Neutrophil (primary cell): ENCODE measurements at regions not wholly inside any gene's neighbourhood (a gene's known extent, or its start where the extent isn't known, plus 50 kb on each side); places are given as distances from the start of the nearest gene placed in this dataset.

ENCODE experiments used
- H3K27ac ChIP-seq: fragments of 200-600 bp; sonication (generic); 2 replicates; pipeline ENCODE4 v1.5.1; 2016; ENCODE audit warnings: mild to moderate bottlenecking, moderate library complexity
- H3K27me3 ChIP-seq: fragments of 200-600 bp; sonication (generic); 2 replicates; pipeline ENCODE4 v1.6.0; 2016; ENCODE audit warnings: mild to moderate bottlenecking
- H3K36me3 ChIP-seq: fragments of 200-600 bp; sonication (generic); 2 replicates; pipeline ENCODE4 v1.5.1; 2017
- H3K4me1 ChIP-seq, 2 experiments: fragments of 200-600 bp in 1 of 2; sonication (generic) in 1 of 2; 1 replicate in 1 of 2; 2 replicates in 1 of 2; pipeline versions ENCODE4 v1.5.1 to v1.6.1; 2013 to 2016; ENCODE audit warnings: low read depth in 1 of 2, low read length in 1 of 2, mild to moderate bottlenecking in 1 of 2, moderate library complexity in 1 of 2; ENCODE audit not compliant: control insufficient read depth in 1 of 2, insufficient read depth in 1 of 2
- H3K4me3 ChIP-seq, 2 experiments: fragments of 200-600 bp in 1 of 2; sonication (generic) in 1 of 2; 1 replicate in 1 of 2; 2 replicates in 1 of 2; pipeline ENCODE4 v1.5.1; 2013 to 2016; ENCODE audit warnings: low read depth in 1 of 2, low read length in 1 of 2, mild to moderate bottlenecking in 1 of 2, moderate library complexity in 1 of 2
- H3K9me3 ChIP-seq: fragments of 200-600 bp; sonication (generic); 2 replicates; pipeline ENCODE4 v1.5.1; 2016
- CTCF ChIP-seq: fragments of 200-600 bp; sonication (generic); IDR thresholded peaks from 2 replicates; pipeline ENCODE4 v1.5.1; 2016; ENCODE audit warnings: antibody characterized with exemption

DNA sequence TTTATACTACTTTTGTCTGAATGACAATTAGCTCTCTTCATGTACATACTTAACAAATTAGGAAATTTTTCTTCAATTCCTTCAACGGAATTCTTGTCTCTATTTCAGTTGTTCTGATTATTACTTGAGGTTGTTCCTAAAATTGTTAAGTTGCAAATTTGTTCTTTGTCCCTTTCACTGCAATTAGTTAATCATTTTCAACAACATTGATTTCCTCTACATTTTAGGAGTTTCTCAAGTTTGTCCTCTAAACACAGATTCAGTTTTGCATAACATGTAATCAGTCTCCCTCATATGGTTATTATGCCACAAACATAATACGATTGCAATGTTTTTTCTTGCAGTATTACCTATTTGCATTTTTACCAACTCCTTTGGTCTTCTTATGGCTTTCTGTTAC is 283.5 kb downstream of the SV2B start:
- Histone ChIP-seq H3K27me3 (no peaks in the 10 kb centered on the region), H3K4me3 (no peak overlapping the region), H3K27ac (no peak overlapping the region), H3K9me3 (no peaks in the 10 kb centered on the region), H3K4me1 (peaks cover 13 to 15% of the 10 kb centered on the region in 2 experiments), H3K36me3 (no peaks in the 10 kb centered on the region)
- no peak for TF ChIP-seq CTCF

DNA sequence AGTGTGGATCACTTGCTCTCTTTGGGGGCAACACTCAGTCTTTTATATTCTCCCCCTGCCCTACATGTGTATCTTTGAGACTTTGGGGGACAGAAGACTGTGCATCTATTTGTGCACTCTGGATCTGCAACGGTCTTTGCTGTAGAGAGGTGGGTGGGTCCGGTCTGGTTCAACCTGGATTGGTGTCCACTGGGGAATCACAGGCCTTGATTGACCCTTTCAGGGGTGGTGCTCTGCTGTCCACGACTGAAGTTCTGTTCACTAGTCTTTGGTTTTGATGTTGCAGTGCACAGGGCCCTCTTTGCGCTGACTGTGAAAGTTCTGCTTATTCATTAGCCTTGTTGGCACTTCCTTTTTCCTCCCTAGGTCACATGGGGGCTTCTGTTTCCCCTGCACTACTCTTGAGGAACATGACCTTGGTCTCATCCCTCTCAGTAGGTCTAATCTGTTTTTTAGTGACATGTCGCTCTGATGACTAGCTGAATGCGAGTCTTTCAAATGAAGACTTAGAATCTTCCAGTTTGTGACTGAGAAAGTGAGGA is 284.2 kb downstream of the SV2B start:
- H3K36me3 ChIP-seq = no peaks in the 10 kb centered on the region
- H3K27ac ChIP-seq = peak overlapping the region; percentile 63
- peaks cover 13 to 15% of the 10 kb centered on the region in 2 experiments for H3K4me1 ChIP-seq
- H3K9me3 ChIP-seq = no peaks in the 10 kb centered on the region
- H3K27me3 ChIP-seq = no peaks in the 10 kb centered on the region
- H3K4me3 ChIP-seq = peak overlapping the region in 1 of 2 experiments; percentile 2
- no peak for TF ChIP-seq CTCF

- H3K36me3 ChIP-seq = no peaks in the 10 kb centered on the region
- H3K9me3 ChIP-seq = no peaks in the 10 kb centered on the region
- H3K4me1 ChIP-seq = peaks cover 13 to 15% of the 10 kb centered on the region in 2 experiments
- TF ChIP-seq CTCF = no peak
- no peak overlapping the region for H3K4me3 ChIP-seq
- H3K27ac ChIP-seq = no peak overlapping the region
- peaks cover 3% of the 10 kb centered on the region for H3K27me3 ChIP-seq
Observed at GRCh38 chr15:91385311-91385710, 285.3 kb downstream of the SV2B start.

- no peaks in the 10 kb centered on the region for H3K36me3 ChIP-seq
- no peak for TF ChIP-seq CTCF
- H3K27me3 ChIP-seq = peaks cover 18% of the 10 kb centered on the region
- H3K4me1 ChIP-seq = no peaks in the 10 kb centered on the region
- peak overlapping the region; percentile 21 for H3K27ac ChIP-seq
- no peaks in the 10 kb centered on the region for H3K9me3 ChIP-seq
- H3K4me3 ChIP-seq = no peak overlapping the region
Observed at GRCh38 chr15:91393186-91393585, 293.1 kb downstream of the SV2B start.

DNA sequence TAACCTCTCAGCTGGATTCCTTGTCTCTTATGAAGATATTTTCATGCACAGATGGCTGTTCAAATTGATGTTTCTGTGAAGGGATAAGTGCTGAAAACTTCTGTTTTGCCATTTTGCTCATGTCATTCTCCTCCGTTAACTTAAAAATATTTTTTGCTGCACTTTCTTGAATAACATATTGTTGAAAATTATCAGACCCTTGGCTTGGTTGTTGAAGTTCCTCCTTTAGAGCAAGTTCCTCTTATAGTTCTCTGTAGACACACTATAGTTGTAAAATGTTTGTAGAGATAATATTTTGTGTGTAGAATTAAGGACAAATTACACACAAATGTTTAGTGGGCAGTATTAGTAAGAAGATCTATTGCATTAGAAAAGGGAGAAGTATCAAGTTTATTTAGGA is 300.4 kb downstream of the SV2B start:
- no peaks in the 10 kb centered on the region for H3K9me3 ChIP-seq
- no peak for TF ChIP-seq CTCF
- H3K27me3 ChIP-seq = no peaks in the 10 kb centered on the region
- peaks cover 10 to 13% of the 10 kb centered on the region in 2 experiments for H3K4me1 ChIP-seq
- H3K36me3 ChIP-seq = no peaks in the 10 kb centered on the region
- H3K27ac ChIP-seq = peak overlapping the region; percentile 56
- no peak overlapping the region for H3K4me3 ChIP-seq
